Activated CD4-positive, alpha-beta memory T cell treated with anti-CD3 and anti-CD28 coated beads, Interleukin-2, amount 10 ng/mL, durations not matched to agents 7 days and 5 days (primary cell): ENCODE measurements at regions not wholly inside any gene's neighbourhood (a gene's known extent, or its start where the extent isn't known, plus 50 kb on each side); places are given as distances from the start of the nearest gene placed in this dataset.
A peak's percentile ranks its signal among the peaks of the same experiment; 100 is the strongest.

ENCODE experiments used
- CTCF ChIA-PET: fragments of 350-600 bp; sonication (Branson Sonifier 250); formaldehyde crosslinking; loops from one replicate; lab custom pipeline; 2021; ENCODE audit warnings: antibody characterized with exemption, inconsistent platforms; lab: Charles Lee
- POLR2A ChIA-PET: fragments of 350-600 bp; sonication (Branson Sonifier 250); formaldehyde crosslinking; loops from one replicate; lab custom pipeline; 2021; ENCODE audit warnings: antibody characterized with exemption; lab: Charles Lee
- DNase-seq: peaks from one replicate; pipeline ENCODE4 v3.0.0-alpha.2; 2020
- H3K27ac Mint-ChIP-seq: one replicate; pipeline ENCODE4 v1.8.0; 2021; ENCODE audit warnings: mild to moderate bottlenecking, mixed read lengths
- H3K27me3 Mint-ChIP-seq: one replicate; pipeline ENCODE4 v1.8.0; 2021; ENCODE audit warnings: mixed read lengths
- H3K36me3 Mint-ChIP-seq: one replicate; pipeline ENCODE4 v1.8.0; 2021; ENCODE audit warnings: low read depth, mixed read lengths
- H3K4me1 Mint-ChIP-seq: one replicate; pipeline ENCODE4 v1.8.0; 2021; ENCODE audit warnings: mixed read lengths
- H3K4me3 Mint-ChIP-seq: one replicate; pipeline ENCODE4 v1.8.0; 2021; ENCODE audit warnings: mild to moderate bottlenecking, mixed read lengths
- H3K9me3 Mint-ChIP-seq: one replicate; pipeline ENCODE4 v1.8.0; 2021; ENCODE audit warnings: mixed read lengths

GRCh38 chr4:122203407-122203806, 51.3 kb downstream of the BLTP1 start:
- Mint-ChIP-seq H3K4me1 (no peaks in the 10 kb centered on the region), H3K27me3 (no peaks in the 10 kb centered on the region), H3K4me3 (no peak overlapping the region), H3K9me3 (no peaks in the 10 kb centered on the region), H3K36me3 (peaks cover 37% of the 10 kb centered on the region), H3K27ac (no peak overlapping the region)
- DNase-seq: no peak
- CTCF ChIA-PET: no interaction called here
- POLR2A ChIA-PET: no interaction called here

GRCh38 chr4:122205687-122206086, 53.6 kb downstream of the BLTP1 start:
- POLR2A ChIA-PET: no interaction called here
- H3K4me3 Mint-ChIP-seq: no peak overlapping the region
- CTCF ChIA-PET: interaction anchor here (0.5 kb wide), 1 partner anchor 9 kb away, joined by 3 read pairs; no protein-coding TSS in a partner anchor
- no peaks in the 10 kb centered on the region for H3K9me3 Mint-ChIP-seq
- H3K36me3 Mint-ChIP-seq: peaks cover 43% of the 10 kb centered on the region
- H3K27ac Mint-ChIP-seq: no peak overlapping the region
- DNase-seq: no peak
- no peaks in the 10 kb centered on the region for H3K4me1 Mint-ChIP-seq
- H3K27me3 Mint-ChIP-seq: no peaks in the 10 kb centered on the region

GRCh38 chr4:122212880-122213279, 60.7 kb downstream of the BLTP1 start:
- ChIA-PET POLR2A (no interaction called here), CTCF (no interaction called here)
- H3K27ac Mint-ChIP-seq: no peak overlapping the region
- H3K4me1 Mint-ChIP-seq: no peaks in the 10 kb centered on the region
- peaks cover 54% of the 10 kb centered on the region for H3K36me3 Mint-ChIP-seq
- no peaks in the 10 kb centered on the region for H3K27me3 Mint-ChIP-seq
- no peak for DNase-seq
- no peaks in the 10 kb centered on the region for H3K9me3 Mint-ChIP-seq
- H3K4me3 Mint-ChIP-seq: no peak overlapping the region

GRCh38 chr4:122218762-122219161, 66.6 kb downstream of the BLTP1 start:
- CTCF ChIA-PET: interaction anchor here (0.9 kb wide), 1 partner anchor 269 kb away, joined by 4 read pairs; no protein-coding TSS in a partner anchor
- no peak overlapping the region for H3K4me3 Mint-ChIP-seq
- H3K27me3 Mint-ChIP-seq: no peaks in the 10 kb centered on the region
- H3K9me3 Mint-ChIP-seq: no peaks in the 10 kb centered on the region
- H3K36me3 Mint-ChIP-seq: peaks cover 43% of the 10 kb centered on the region
- no peak for DNase-seq
- POLR2A ChIA-PET: no interaction called here
- no peaks in the 10 kb centered on the region for H3K4me1 Mint-ChIP-seq
- no peak overlapping the region for H3K27ac Mint-ChIP-seq

GRCh38 chr4:122219356-122219755, 67.2 kb downstream of the BLTP1 start:
- ChIA-PET POLR2A (no interaction called here), CTCF (no interaction called here)
- no peaks in the 10 kb centered on the region for H3K4me1 Mint-ChIP-seq
- peaks cover 43% of the 10 kb centered on the region for H3K36me3 Mint-ChIP-seq
- H3K9me3 Mint-ChIP-seq: no peaks in the 10 kb centered on the region
- no peak overlapping the region for H3K27ac Mint-ChIP-seq
- no peak overlapping the region for H3K4me3 Mint-ChIP-seq
- no peaks in the 10 kb centered on the region for H3K27me3 Mint-ChIP-seq
- no peak for DNase-seq

- Mint-ChIP-seq H3K27ac (no peak overlapping the region), H3K36me3 (peaks cover 31% of the 10 kb centered on the region), H3K9me3 (no peaks in the 10 kb centered on the region), H3K27me3 (no peaks in the 10 kb centered on the region), H3K4me3 (no peak overlapping the region), H3K4me1 (no peaks in the 10 kb centered on the region)
- POLR2A ChIA-PET: no interaction called here
- CTCF ChIA-PET: no interaction called here
- no peak for DNase-seq
Observed at GRCh38 chr4:122221322-122221721, 69.2 kb downstream of the BLTP1 start.

- Mint-ChIP-seq H3K27me3 (no peaks in the 10 kb centered on the region), H3K27ac (no peak overlapping the region), H3K36me3 (peaks cover 18% of the 10 kb centered on the region), H3K4me1 (no peaks in the 10 kb centered on the region), H3K9me3 (no peaks in the 10 kb centered on the region), H3K4me3 (no peak overlapping the region)
- peak; percentile 17 for DNase-seq
- CTCF ChIA-PET: interaction anchor here (1.0 to 1.2 kb wide), 2 partner anchors 274 to 324 kb away, joined by 5 to 6 read pairs; no protein-coding TSS in a partner anchor
- POLR2A ChIA-PET: no interaction called here
Observed at GRCh38 chr4:122224348-122224747, 72.2 kb downstream of the BLTP1 start.

- Mint-ChIP-seq H3K9me3 (no peaks in the 10 kb centered on the region), H3K4me3 (no peak overlapping the region), H3K36me3 (peaks cover 23% of the 10 kb centered on the region), H3K4me1 (no peaks in the 10 kb centered on the region), H3K27ac (no peak overlapping the region), H3K27me3 (no peaks in the 10 kb centered on the region)
- ChIA-PET POLR2A (no interaction called here), CTCF (no interaction called here)
- no peak for DNase-seq
Observed at GRCh38 chr4:122227202-122227601, 75.1 kb downstream of the BLTP1 start.

- peaks cover 30% of the 10 kb centered on the region for H3K36me3 Mint-ChIP-seq
- H3K9me3 Mint-ChIP-seq: no peaks in the 10 kb centered on the region
- DNase-seq: no peak
- H3K27me3 Mint-ChIP-seq: no peaks in the 10 kb centered on the region
- H3K4me3 Mint-ChIP-seq: no peak overlapping the region
- CTCF ChIA-PET: no interaction called here
- POLR2A ChIA-PET: no interaction called here
- no peak overlapping the region for H3K27ac Mint-ChIP-seq
- H3K4me1 Mint-ChIP-seq: peaks cover 3% of the 10 kb centered on the region
Observed at GRCh38 chr4:122229857-122230256, 77.7 kb downstream of the BLTP1 start.

- Mint-ChIP-seq H3K27ac (no peak overlapping the region), H3K4me3 (no peak overlapping the region), H3K4me1 (peaks cover 5% of the 10 kb centered on the region), H3K9me3 (no peaks in the 10 kb centered on the region), H3K36me3 (peaks cover 37% of the 10 kb centered on the region), H3K27me3 (no peaks in the 10 kb centered on the region)
- CTCF ChIA-PET: no interaction called here
- no peak for DNase-seq
- POLR2A ChIA-PET: no interaction called here
Observed at GRCh38 chr4:122232633-122233032, 80.5 kb downstream of the BLTP1 start.

- CTCF ChIA-PET: no interaction called here
- Mint-ChIP-seq H3K36me3 (peaks cover 41% of the 10 kb centered on the region), H3K4me3 (no peak overlapping the region), H3K27ac (no peak overlapping the region), H3K9me3 (no peaks in the 10 kb centered on the region), H3K27me3 (no peaks in the 10 kb centered on the region), H3K4me1 (peaks cover 5% of the 10 kb centered on the region)
- POLR2A ChIA-PET: no interaction called here
- DNase-seq: no peak
Observed at GRCh38 chr4:122234686-122235085, 82.6 kb downstream of the BLTP1 start.

- POLR2A ChIA-PET: no interaction called here
- CTCF ChIA-PET: no interaction called here
- H3K4me1 Mint-ChIP-seq: no peaks in the 10 kb centered on the region
- DNase-seq: no peak
- H3K27me3 Mint-ChIP-seq: no peaks in the 10 kb centered on the region
- H3K4me3 Mint-ChIP-seq: no peak overlapping the region
- no peaks in the 10 kb centered on the region for H3K9me3 Mint-ChIP-seq
- H3K36me3 Mint-ChIP-seq: peaks cover 31% of the 10 kb centered on the region
- no peak overlapping the region for H3K27ac Mint-ChIP-seq
Observed at GRCh38 chr4:122243785-122244184, 91.7 kb downstream of the BLTP1 start.

GRCh38 chr4:122244764-122245163, 92.6 kb downstream of the BLTP1 start:
- no peaks in the 10 kb centered on the region for H3K9me3 Mint-ChIP-seq
- no peaks in the 10 kb centered on the region for H3K4me1 Mint-ChIP-seq
- no peak for DNase-seq
- ChIA-PET POLR2A (no interaction called here), CTCF (no interaction called here)
- no peak overlapping the region for H3K27ac Mint-ChIP-seq
- peaks cover 31% of the 10 kb centered on the region for H3K36me3 Mint-ChIP-seq
- no peaks in the 10 kb centered on the region for H3K27me3 Mint-ChIP-seq
- H3K4me3 Mint-ChIP-seq: no peak overlapping the region

GRCh38 chr4:122246551-122246950, 94.4 kb downstream of the BLTP1 start:
- Mint-ChIP-seq H3K27me3 (no peaks in the 10 kb centered on the region), H3K27ac (no peak overlapping the region), H3K4me1 (no peaks in the 10 kb centered on the region), H3K9me3 (no peaks in the 10 kb centered on the region), H3K4me3 (no peak overlapping the region), H3K36me3 (peaks cover 32% of the 10 kb centered on the region)
- ChIA-PET CTCF (no interaction called here), POLR2A (no interaction called here)
- DNase-seq: no peak
